Kidney (tissue), 13 donors: ENCODE measurements at regions not wholly inside any gene's neighbourhood (a gene's known extent, or its start where the extent isn't known, plus 50 kb on each side); places are given as distances from the start of the nearest gene placed in this dataset.

Experiments
- DNase-seq, 5 donors: peaks; one replicate each; pipeline ENCODE4 v3.0.0-alpha.2; 2013 to 2020
- FAIRE-seq: peaks from 2 replicates; lab custom pipeline; 2012; peaks lifted over from hg19 to GRCh38; lab: Jason Lieb, UNC
- H3K27ac ChIP-seq, 2 donors: one replicate each; pipeline ENCODE4 v1.7.0; 2013; ENCODE audit warnings: low read depth in 2 of 2, low read length in 2 of 2, inconsistent platforms in 1 of 2
- H3K27me3 ChIP-seq: one replicate; pipeline ENCODE4 v1.7.1; 2013; ENCODE audit warnings: low read length, inconsistent platforms; ENCODE audit not compliant: control insufficient read depth, insufficient read depth
- H3K36me3 ChIP-seq, 3 donors: one replicate each; pipeline versions ENCODE4 v1.7.0 to v1.7.1; 2013; ENCODE audit warnings: low read length in 3 of 3, control low read depth in 1 of 3, inconsistent platforms in 1 of 3; ENCODE audit not compliant: insufficient read depth in 3 of 3, control insufficient read depth in 2 of 3
- H3K4me1 ChIP-seq, 3 donors: one replicate each; pipeline versions ENCODE4 v1.7.0 to v1.7.1; 2013; ENCODE audit warnings: low read length in 3 of 3, inconsistent platforms in 1 of 3, low read depth in 1 of 3; ENCODE audit not compliant: control insufficient read depth in 2 of 3, insufficient read depth in 2 of 3
- H3K4me3 ChIP-seq, 3 donors: one replicate each; pipeline versions ENCODE4 v1.7.0 to v1.8.1; 2013; ENCODE audit warnings: low read length in 3 of 3, control low read depth in 1 of 3, inconsistent platforms in 1 of 3
- H3K9ac ChIP-seq, 3 donors: one replicate each; pipeline versions ENCODE4 v1.7.0 to v1.7.1; 2013; ENCODE audit warnings: low read length in 3 of 3, control low read depth in 1 of 3, inconsistent platforms in 1 of 3
- H3K9me3 ChIP-seq, 3 donors: one replicate each; pipeline versions ENCODE4 v1.7.0 to v1.7.1; 2013; ENCODE audit warnings: low read length in 3 of 3, control low read depth in 1 of 3, inconsistent platforms in 1 of 3; ENCODE audit not compliant: control insufficient read depth in 2 of 3, insufficient read depth in 1 of 3
- intact Hi-C: fragments of 100-400 bp; cut with DNase I; formaldehyde crosslinking; loops from one replicate; pipeline ENCODE4 v1.11.1; 2022
- TF ChIP-seq, protein P1 (sequence below): IDR thresholded peaks from 3 replicates; pipeline ENCODE4 v1.5.1; 2012; ENCODE audit warnings: mild to moderate bottlenecking, moderate library complexity, borderline replicate concordance; ENCODE audit not compliant: insufficient read depth; ENCODE audit errors: extremely low read depth
- donor health status: control.
- donor health status: control.
- donor health status: control.
- donor health status: control.
- donor health status: control.
- donor health status: DM: yes; HTN: yes; CAD: no.
- donor health status: Normal renal cell carcinoma (clear cell type).

- Histone ChIP-seq H3K27ac (no peak overlapping the region), H3K9me3 (no peaks in the 10 kb centered on the region), H3K9ac (no peak overlapping the region), H3K4me3 (no peak overlapping the region), H3K4me1 (peaks cover 0 to 5% (median 0%) of the 10 kb centered on the region in 3 donors), H3K36me3 (no peaks in the 10 kb centered on the region), H3K27me3 (no peaks in the 10 kb centered on the region)
- DNase-seq (no peak), FAIRE-seq (no peak)
- intact Hi-C loops: no loop called here
- TF ChIP-seq, protein P1, sequence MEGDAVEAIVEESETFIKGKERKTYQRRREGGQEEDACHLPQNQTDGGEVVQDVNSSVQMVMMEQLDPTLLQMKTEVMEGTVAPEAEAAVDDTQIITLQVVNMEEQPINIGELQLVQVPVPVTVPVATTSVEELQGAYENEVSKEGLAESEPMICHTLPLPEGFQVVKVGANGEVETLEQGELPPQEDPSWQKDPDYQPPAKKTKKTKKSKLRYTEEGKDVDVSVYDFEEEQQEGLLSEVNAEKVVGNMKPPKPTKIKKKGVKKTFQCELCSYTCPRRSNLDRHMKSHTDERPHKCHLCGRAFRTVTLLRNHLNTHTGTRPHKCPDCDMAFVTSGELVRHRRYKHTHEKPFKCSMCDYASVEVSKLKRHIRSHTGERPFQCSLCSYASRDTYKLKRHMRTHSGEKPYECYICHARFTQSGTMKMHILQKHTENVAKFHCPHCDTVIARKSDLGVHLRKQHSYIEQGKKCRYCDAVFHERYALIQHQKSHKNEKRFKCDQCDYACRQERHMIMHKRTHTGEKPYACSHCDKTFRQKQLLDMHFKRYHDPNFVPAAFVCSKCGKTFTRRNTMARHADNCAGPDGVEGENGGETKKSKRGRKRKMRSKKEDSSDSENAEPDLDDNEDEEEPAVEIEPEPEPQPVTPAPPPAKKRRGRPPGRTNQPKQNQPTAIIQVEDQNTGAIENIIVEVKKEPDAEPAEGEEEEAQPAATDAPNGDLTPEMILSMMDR: no peak
Observed at GRCh38 chr15:60090747-60091146, 86.6 kb downstream of the FOXB1 start.

GRCh38 chr15:60091157-60091556 is 87.0 kb downstream of the FOXB1 start:
- H3K27ac ChIP-seq: no peak overlapping the region
- intact Hi-C loops: no loop called here
- peaks cover 0 to 5% (median 0%) of the 10 kb centered on the region in 3 donors for H3K4me1 ChIP-seq
- no peak overlapping the region for H3K9ac ChIP-seq
- TF ChIP-seq, protein P1: no peak
- no peaks in the 10 kb centered on the region for H3K27me3 ChIP-seq
- H3K9me3 ChIP-seq: no peaks in the 10 kb centered on the region
- DNase-seq (no peak), FAIRE-seq (no peak)
- H3K4me3 ChIP-seq: no peak overlapping the region
- no peaks in the 10 kb centered on the region for H3K36me3 ChIP-seq

- FAIRE-seq: no peak
- Histone ChIP-seq H3K9ac (no peak overlapping the region), H3K4me1 (peaks cover 0 to 5% (median 0%) of the 10 kb centered on the region in 3 donors), H3K27me3 (no peaks in the 10 kb centered on the region), H3K36me3 (no peaks in the 10 kb centered on the region), H3K4me3 (no peak overlapping the region), H3K9me3 (peaks cover 0 to 1% (median 0%) of the 10 kb centered on the region in 3 donors), H3K27ac (no peak overlapping the region)
- no peak for DNase-seq
- intact Hi-C loops: no loop called here
- TF ChIP-seq, protein P1: no peak
Observed at GRCh38 chr15:60091911-60092310, 87.8 kb downstream of the FOXB1 start.
